ENCODE measurements at regions not wholly inside any gene's neighbourhood (a gene's known extent, or its start where the extent isn't known, plus 50 kb on each side); places are given as distances from the start of the nearest gene placed in this dataset.

DNA sequence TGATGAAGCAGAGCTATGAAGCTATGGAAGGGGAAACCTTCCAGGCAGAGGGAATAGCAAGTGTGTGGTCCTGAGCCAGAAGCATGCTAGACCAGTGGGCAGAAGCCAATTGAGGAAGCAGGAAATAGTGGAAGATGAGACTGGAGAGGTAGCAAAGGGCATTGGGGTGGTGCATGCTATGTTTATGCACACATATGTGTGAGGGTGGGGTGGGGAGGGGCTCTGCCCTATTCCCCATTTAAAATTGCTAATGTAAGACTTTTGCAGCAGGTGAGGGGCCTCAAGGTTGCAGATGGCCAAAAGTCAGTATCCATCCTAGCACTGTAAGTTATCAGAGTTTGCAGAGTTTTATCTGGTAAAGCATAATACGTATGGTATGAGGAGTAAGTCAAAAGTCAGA, 626.6 kb upstream of the KIRREL3 start:
- Mint-ChIP-seq H3K27ac (no peak overlapping the region), H3K9me3 (ENCODE audit: low read depth) (no peaks in the 10 kb centered on the region), H3K4me3 (no peak overlapping the region), H3K4me1 (no peaks in the 10 kb centered on the region), H3K27me3 (no peaks in the 10 kb centered on the region), H3K36me3 (no peaks in the 10 kb centered on the region)
- no peak for DNase-seq
- ATAC-seq: no peak
- CTCF ChIA-PET: no interaction called here

DNA sequence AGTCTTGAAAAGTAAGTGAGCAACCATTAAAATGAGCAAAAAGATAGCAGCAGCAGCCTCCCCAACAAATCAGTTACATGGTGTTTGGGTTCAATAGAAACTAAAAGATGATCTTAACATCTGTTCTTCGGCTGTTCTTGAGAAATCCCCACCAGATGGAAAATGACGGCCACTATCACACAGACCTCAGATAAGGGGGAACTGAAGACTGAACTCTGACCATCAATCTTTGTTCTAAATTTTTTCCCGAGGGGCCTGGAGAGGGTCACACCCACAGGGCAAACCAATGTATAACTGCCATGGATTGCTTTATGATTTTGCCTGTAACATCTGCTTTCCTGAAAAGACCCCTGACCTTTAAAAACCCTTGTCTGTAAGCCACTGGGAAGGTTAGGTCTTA, 624.8 kb upstream of the KIRREL3 start:
- Mint-ChIP-seq H3K27me3 (no peaks in the 10 kb centered on the region), H3K4me3 (no peak overlapping the region), H3K27ac (no peak overlapping the region), H3K9me3 (ENCODE audit: low read depth) (no peaks in the 10 kb centered on the region), H3K36me3 (no peaks in the 10 kb centered on the region), H3K4me1 (no peaks in the 10 kb centered on the region)
- CTCF ChIA-PET: no interaction called here
- DNase-seq (no peak), ATAC-seq (no peak)

DNA sequence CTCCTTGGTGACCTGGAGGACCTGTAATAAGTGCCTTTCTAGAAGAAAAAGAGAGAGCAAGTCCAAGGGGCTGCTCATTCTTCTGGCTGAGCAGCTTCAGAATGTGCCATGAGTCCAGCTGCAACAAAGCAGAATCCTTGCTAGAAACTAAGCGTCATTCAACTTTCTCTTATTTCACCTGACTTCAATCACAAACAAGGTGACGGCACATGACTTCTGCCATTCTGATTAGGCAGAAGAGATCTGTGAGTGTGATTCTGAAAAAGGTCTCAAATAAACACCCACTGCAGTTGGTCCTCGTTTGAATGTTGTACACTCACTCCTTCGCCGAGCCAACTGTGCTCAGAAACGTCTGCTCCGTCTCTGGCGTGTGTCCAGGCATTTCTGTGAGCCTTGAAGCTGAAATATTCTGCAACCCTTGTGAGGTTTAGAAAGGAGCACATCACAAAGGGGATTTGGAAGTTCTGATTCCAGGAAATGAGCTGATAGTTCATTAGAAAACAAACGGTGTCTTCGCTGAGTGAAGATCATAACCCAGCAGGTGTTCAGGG, 623.8 kb upstream of the KIRREL3 start:
- H3K36me3 Mint-ChIP-seq: no peaks in the 10 kb centered on the region
- ATAC-seq: no peak
- no peak overlapping the region for H3K27ac Mint-ChIP-seq
- no peaks in the 10 kb centered on the region for H3K27me3 Mint-ChIP-seq
- no peak for DNase-seq
- CTCF ChIA-PET: no interaction called here
- no peaks in the 10 kb centered on the region for H3K9me3 Mint-ChIP-seq (ENCODE audit: low read depth)
- H3K4me1 Mint-ChIP-seq: no peaks in the 10 kb centered on the region
- no peak overlapping the region for H3K4me3 Mint-ChIP-seq

DNA sequence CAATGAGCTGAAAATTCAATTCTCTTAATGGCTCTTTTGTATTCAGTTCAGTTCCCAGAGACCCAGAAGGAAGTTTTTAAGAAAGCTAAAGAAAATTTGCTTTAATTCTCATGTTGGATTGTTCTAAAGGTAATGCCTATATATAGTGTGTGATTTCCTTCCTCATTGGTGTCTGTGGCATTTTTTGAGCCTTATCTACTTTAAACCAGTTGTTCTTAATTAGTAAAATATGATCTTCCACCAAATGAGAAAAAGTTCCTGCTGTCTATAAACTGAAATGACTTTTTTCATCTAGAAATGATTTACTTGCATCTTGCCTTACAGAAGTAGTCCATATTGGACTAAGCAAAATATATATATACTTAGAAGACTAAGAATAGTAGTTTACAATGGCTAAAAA, 622.1 kb upstream of the KIRREL3 start:
- no peaks in the 10 kb centered on the region for H3K4me1 Mint-ChIP-seq
- no peaks in the 10 kb centered on the region for H3K9me3 Mint-ChIP-seq (ENCODE audit: low read depth)
- CTCF ChIA-PET: no interaction called here
- no peak for DNase-seq
- no peak overlapping the region for H3K27ac Mint-ChIP-seq
- no peak for ATAC-seq
- H3K36me3 Mint-ChIP-seq: no peaks in the 10 kb centered on the region
- no peaks in the 10 kb centered on the region for H3K27me3 Mint-ChIP-seq
- no peak overlapping the region for H3K4me3 Mint-ChIP-seq

DNA sequence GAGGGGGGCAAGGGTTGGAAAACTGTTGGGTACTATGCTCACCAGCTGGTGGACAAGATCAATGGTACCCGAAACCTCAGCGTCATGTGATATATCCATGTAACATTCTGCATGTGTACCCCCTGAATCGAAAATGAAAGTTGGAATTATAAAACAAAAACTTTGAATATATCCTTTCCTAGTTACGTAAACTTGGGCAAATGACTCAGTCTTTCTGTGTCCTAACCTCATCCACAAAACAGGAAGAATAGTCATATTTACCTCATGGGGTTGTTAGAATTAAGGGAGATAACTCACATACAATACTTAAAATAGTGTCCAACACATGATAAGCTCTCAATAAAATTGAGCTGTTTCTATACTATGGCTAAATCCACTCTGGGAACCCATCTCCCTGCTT, 620.1 kb upstream of the KIRREL3 start:
- ATAC-seq: no peak
- CTCF ChIA-PET: no interaction called here
- Mint-ChIP-seq H3K4me3 (no peak overlapping the region), H3K27ac (no peak overlapping the region), H3K9me3 (ENCODE audit: low read depth) (no peaks in the 10 kb centered on the region), H3K27me3 (no peaks in the 10 kb centered on the region), H3K4me1 (no peaks in the 10 kb centered on the region), H3K36me3 (no peaks in the 10 kb centered on the region)
- DNase-seq: no peak

DNA sequence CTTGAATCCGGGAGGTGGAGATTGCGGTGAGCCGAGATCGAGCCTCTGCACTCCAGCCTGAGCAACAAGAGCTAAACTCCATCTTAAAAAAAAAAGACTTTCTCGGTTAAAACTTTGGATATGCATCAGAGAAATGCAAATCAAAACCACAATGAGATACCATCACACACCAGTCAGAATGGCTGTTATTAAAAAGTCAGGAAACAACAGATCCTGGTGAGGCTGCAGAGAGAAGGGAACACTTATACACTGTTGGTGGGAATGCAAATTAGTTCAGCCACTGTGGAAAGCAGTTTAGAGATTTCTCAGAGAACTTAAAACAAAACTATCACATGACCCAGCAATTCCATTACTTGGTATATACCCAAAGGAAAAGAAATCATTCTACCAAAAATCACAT, 619.4 kb upstream of the KIRREL3 start:
- Mint-ChIP-seq H3K9me3 (ENCODE audit: low read depth) (no peaks in the 10 kb centered on the region), H3K27me3 (no peaks in the 10 kb centered on the region), H3K27ac (no peak overlapping the region), H3K4me1 (no peaks in the 10 kb centered on the region), H3K36me3 (no peaks in the 10 kb centered on the region), H3K4me3 (no peak overlapping the region)
- no peak for ATAC-seq
- CTCF ChIA-PET: no interaction called here
- no peak for DNase-seq

DNA sequence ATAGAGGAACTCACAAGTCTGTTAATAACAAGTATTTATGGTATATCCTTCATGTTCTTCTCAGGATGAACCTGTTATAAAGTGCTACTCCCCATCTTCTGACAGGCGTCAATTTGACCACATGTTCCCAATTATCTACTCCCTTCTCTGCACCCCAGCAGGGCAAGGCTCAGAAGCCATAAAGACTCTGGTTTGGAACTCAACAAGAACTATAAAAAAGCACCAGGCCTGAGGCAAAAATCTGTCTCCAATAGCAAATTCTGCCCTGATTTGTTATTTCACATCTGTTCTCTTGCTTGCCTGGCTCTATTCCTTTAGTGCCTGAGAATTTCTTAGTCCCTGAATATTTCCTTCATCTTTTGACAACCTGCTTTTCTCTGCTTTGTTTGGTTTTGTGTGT, 618.2 kb upstream of the KIRREL3 start:
- ATAC-seq: no peak
- no peak overlapping the region for H3K4me3 Mint-ChIP-seq
- H3K36me3 Mint-ChIP-seq: no peaks in the 10 kb centered on the region
- no peaks in the 10 kb centered on the region for H3K4me1 Mint-ChIP-seq
- H3K27ac Mint-ChIP-seq: no peak overlapping the region
- CTCF ChIA-PET: no interaction called here
- no peaks in the 10 kb centered on the region for H3K9me3 Mint-ChIP-seq (ENCODE audit: low read depth)
- DNase-seq: no peak
- no peaks in the 10 kb centered on the region for H3K27me3 Mint-ChIP-seq

DNA sequence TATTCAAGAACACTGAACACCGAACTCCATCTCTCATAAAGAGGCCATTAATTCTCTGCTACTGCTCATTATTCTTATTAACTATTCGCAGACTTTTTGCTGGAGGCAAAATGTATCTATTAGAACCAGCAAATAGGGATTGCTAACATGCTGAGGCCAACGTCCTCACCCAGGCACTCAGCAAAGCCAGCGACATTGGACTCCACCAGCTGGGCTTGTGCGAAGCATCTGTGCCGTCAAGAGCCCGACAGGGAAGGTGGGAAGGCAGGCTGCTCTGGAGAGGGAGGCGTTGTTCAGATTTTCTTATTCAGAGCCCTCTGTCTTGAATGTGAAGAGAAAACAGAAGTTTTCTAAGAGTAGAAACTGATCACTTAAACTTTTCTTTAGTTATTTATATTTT, 615.6 kb upstream of the KIRREL3 start:
- Mint-ChIP-seq H3K4me3 (no peak overlapping the region), H3K27me3 (no peaks in the 10 kb centered on the region)

DNA sequence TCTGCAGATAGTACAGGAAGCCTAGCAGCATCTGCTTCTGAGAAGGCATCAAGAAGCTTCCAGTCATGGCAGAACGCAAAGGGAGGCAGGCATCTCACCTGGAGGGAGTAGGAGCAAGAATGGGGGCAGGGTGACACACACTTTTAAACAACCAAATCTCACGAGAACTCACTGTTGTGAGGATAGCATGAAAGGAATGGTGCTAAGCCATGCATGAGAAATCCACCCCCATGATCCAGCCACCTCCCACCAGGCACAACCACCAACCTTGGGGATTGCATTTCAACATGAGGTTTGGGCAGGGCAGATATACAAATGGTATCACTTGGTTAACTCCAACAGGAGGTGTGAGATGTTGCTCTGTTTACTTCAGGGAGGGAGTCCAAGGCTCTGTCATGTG, 612.0 kb upstream of the KIRREL3 start:
- DNase-seq (no peak), ATAC-seq (no peak)
- Mint-ChIP-seq H3K4me3 (no peak overlapping the region), H3K27ac (no peak overlapping the region), H3K36me3 (no peaks in the 10 kb centered on the region), H3K27me3 (no peaks in the 10 kb centered on the region), H3K4me1 (no peaks in the 10 kb centered on the region), H3K9me3 (ENCODE audit: low read depth) (no peaks in the 10 kb centered on the region)
- CTCF ChIA-PET: no interaction called here

More for the DNA sequence above, 615.6 kb upstream of the KIRREL3 start:
- Mint-ChIP-seq H3K9me3 (ENCODE audit: low read depth) (no peaks in the 10 kb centered on the region), H3K4me1 (no peaks in the 10 kb centered on the region), H3K36me3 (no peaks in the 10 kb centered on the region), H3K27ac (no peak overlapping the region)
- ATAC-seq (no peak), DNase-seq (no peak)
- CTCF ChIA-PET: no interaction called here

DNA sequence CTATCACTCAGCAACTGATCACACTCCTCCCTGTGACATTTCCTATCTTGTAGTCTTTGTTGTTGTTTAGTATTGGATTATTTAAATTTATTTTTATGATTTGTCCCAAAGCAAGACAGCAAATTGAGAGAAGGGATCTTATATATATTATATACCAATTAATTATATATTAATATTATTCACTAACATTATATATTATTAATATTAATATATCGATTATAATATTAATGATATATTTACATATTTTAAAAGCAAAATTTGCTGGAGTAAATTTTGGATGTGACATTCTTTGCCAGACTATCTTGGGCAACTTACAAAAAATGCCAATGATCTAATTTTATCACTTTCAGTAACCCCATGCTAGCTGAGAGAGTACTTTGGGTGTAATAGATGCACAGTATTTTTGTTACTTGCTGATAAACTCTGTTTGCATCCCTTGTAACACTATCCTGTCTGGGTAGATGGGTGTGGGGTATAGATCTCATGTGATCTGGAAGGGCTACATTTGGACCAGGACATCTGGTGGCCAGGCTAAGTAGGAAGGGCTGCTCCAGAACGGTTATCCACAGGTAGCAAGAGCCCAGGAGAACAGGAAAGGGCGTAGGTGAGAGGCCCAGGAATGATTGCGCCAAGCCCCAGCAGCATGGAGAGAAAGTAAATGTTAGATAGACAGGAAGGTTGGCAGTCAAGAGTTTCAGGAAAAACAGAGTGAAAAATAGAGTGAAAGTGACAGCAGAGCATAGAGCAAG, 608.6 kb upstream of the KIRREL3 start:
- H3K27ac Mint-ChIP-seq: no peak overlapping the region
- no peak overlapping the region for H3K4me3 Mint-ChIP-seq
- H3K27me3 Mint-ChIP-seq: no peaks in the 10 kb centered on the region
- H3K9me3 Mint-ChIP-seq (ENCODE audit: low read depth): no peaks in the 10 kb centered on the region
- DNase-seq (no peak), ATAC-seq (no peak)
- H3K36me3 Mint-ChIP-seq: no peaks in the 10 kb centered on the region
- CTCF ChIA-PET: no interaction called here
- H3K4me1 Mint-ChIP-seq: no peaks in the 10 kb centered on the region

DNA sequence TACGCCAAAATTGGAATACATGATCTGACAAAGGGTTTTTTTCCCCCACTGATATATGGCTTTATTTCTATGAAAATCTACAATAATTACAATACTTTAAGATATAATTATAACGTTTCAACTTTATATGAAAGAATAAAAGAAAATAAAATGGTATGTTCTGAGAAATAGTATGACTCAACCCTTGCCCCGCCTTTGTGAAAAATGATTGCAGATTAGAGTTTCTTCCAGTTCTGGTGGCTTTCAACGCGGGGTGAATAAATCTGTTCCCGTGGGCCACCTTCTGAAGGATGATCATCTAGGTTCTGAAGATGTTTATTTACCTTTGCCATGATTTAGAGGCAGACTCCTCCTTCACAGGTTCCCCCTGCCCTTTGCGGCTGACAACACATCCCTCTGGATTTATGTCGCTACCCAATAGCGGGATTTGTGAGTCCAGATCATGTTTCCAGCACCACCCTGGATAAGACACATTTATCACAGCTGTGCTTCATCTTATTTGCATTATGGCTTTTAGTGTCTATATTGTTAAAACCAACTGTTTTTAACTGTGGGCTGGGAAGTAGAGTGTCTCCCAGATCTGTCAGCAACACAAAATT, 607.0 kb upstream of the KIRREL3 start:
- H3K27ac Mint-ChIP-seq: no peak overlapping the region
- ATAC-seq (no peak), DNase-seq (no peak)
- CTCF ChIA-PET: no interaction called here
- no peaks in the 10 kb centered on the region for H3K36me3 Mint-ChIP-seq
- H3K4me3 Mint-ChIP-seq: no peak overlapping the region
- H3K9me3 Mint-ChIP-seq (ENCODE audit: low read depth): no peaks in the 10 kb centered on the region
- no peaks in the 10 kb centered on the region for H3K4me1 Mint-ChIP-seq
- no peaks in the 10 kb centered on the region for H3K27me3 Mint-ChIP-seq

DNA sequence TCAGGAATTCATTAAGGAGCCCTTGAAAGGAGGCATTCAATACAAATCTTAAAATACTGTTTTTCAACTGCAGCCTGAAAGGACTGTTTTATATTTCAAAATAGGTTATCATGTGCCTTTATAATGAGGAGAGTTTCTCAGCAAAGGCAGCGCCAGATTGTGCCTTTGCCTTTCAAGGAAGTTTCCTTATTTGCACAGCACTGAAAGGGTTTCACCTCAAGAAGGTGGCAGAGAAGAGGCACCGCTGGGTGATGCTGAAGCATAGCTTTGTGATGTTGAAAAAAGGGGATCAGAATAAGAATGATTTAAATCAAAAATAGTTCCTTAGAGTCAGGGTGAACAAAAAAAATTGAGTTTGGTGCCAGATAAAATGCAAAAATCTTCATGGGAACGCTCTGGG, 601.0 kb upstream of the KIRREL3 start:
- H3K4me1 Mint-ChIP-seq: no peaks in the 10 kb centered on the region
- H3K9me3 Mint-ChIP-seq (ENCODE audit: low read depth): no peaks in the 10 kb centered on the region
- ATAC-seq (no peak), DNase-seq (no peak)
- H3K4me3 Mint-ChIP-seq: no peak overlapping the region
- no peak overlapping the region for H3K27ac Mint-ChIP-seq
- H3K36me3 Mint-ChIP-seq: no peaks in the 10 kb centered on the region
- CTCF ChIA-PET: no interaction called here
- H3K27me3 Mint-ChIP-seq: no peaks in the 10 kb centered on the region

DNA sequence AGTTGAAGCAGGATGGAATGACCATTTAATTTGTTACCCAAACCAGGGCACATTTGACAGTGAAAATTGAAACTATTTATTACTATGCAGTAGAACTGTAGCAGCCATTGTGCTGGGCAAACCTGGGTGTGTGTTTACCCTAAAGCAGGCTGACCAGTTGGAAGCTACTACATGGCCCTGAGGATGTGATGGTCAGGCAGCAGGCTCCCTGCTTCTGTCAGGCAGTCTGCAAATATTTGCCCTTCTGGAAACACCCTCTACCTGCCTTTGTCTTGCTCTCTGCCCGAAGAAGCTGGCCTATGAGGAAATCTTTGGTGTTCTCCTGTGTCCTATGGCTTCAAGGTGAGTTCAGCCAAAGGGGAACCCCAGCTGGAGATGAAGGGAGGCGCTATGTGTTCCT, 600.1 kb upstream of the KIRREL3 start:
- no peaks in the 10 kb centered on the region for H3K36me3 Mint-ChIP-seq
- no peaks in the 10 kb centered on the region for H3K27me3 Mint-ChIP-seq
- H3K27ac Mint-ChIP-seq: no peak overlapping the region
- DNase-seq (no peak), ATAC-seq (no peak)
- no peaks in the 10 kb centered on the region for H3K4me1 Mint-ChIP-seq
- CTCF ChIA-PET: no interaction called here
- H3K4me3 Mint-ChIP-seq: no peak overlapping the region
- H3K9me3 Mint-ChIP-seq (ENCODE audit: low read depth): no peaks in the 10 kb centered on the region

DNA sequence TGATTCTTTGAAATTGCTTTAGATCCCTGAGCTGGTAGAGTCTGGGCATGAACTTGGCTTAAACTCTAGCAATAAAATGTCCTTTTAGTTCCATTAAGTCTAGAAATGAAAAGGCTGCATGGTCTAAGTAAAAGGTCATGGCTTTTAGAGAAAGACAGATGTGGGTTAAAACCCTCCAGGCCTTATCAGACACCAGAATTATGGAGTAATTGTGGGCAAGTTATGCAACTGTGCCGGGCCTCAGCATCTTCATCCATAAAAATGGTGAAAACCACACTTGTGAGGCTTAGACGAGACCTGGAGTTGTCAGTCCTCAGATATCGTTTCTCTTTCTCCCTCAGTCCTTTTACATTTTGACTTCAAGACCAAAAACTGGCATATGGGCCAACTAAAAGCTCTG, 597.9 kb upstream of the KIRREL3 start:
- no peaks in the 10 kb centered on the region for H3K4me1 Mint-ChIP-seq
- no peak overlapping the region for H3K27ac Mint-ChIP-seq
- H3K9me3 Mint-ChIP-seq (ENCODE audit: low read depth): no peaks in the 10 kb centered on the region
- no peak overlapping the region for H3K4me3 Mint-ChIP-seq
- H3K27me3 Mint-ChIP-seq: no peaks in the 10 kb centered on the region
- CTCF ChIA-PET: no interaction called here
- ATAC-seq: no peak
- DNase-seq: no peak
- H3K36me3 Mint-ChIP-seq: no peaks in the 10 kb centered on the region
